Subcutaneous abdominal adipose tissue (tissue), 5 donors: ENCODE measurements at regions not wholly inside any gene's neighbourhood (a gene's known extent, or its start where the extent isn't known, plus 50 kb on each side); places are given as distances from the start of the nearest gene placed in this dataset.

ENCODE experiments used
- H3K27ac ChIP-seq: one replicate; pipeline ENCODE4 v1.7.0; 2013; ENCODE audit warnings: low read depth, mild to moderate bottlenecking, inconsistent platforms, low read length, moderate library complexity
- H3K27me3 ChIP-seq, 5 donors: one replicate each; pipeline ENCODE4 v1.7.0; 2013; ENCODE audit warnings: low read length in 5 of 5, inconsistent platforms in 1 of 5; ENCODE audit not compliant: control insufficient read depth in 5 of 5, insufficient read depth in 4 of 5
- H3K36me3 ChIP-seq, 5 donors: one replicate each; pipeline ENCODE4 v1.7.0; 2013; ENCODE audit warnings: low read length in 5 of 5; ENCODE audit not compliant: control insufficient read depth in 5 of 5, insufficient read depth in 5 of 5
- H3K4me1 ChIP-seq, 5 donors: one replicate each; pipeline ENCODE4 v1.7.0; 2013; ENCODE audit warnings: low read length in 5 of 5, mild to moderate bottlenecking in 3 of 5, moderate library complexity in 1 of 5; ENCODE audit not compliant: control insufficient read depth in 5 of 5, insufficient read depth in 5 of 5
- H3K4me3 ChIP-seq, 5 donors: one replicate each; pipeline ENCODE4 v1.7.0; 2013; ENCODE audit warnings: low read length in 5 of 5, low read depth in 1 of 5
- H3K9ac ChIP-seq, 5 donors: one replicate each; pipeline ENCODE4 v1.7.0; 2013; ENCODE audit warnings: low read length in 5 of 5, mild to moderate bottlenecking in 4 of 5, moderate library complexity in 3 of 5
- H3K9me3 ChIP-seq, 5 donors: one replicate each; pipeline ENCODE4 v1.7.0; 2013; ENCODE audit warnings: low read length in 5 of 5; ENCODE audit not compliant: control insufficient read depth in 5 of 5
- donor health status: healthy.
- donor health status: healthy.
- donor health status: healthy.
- donor health status: healthy.
- donor health status: healthy.

DNA sequence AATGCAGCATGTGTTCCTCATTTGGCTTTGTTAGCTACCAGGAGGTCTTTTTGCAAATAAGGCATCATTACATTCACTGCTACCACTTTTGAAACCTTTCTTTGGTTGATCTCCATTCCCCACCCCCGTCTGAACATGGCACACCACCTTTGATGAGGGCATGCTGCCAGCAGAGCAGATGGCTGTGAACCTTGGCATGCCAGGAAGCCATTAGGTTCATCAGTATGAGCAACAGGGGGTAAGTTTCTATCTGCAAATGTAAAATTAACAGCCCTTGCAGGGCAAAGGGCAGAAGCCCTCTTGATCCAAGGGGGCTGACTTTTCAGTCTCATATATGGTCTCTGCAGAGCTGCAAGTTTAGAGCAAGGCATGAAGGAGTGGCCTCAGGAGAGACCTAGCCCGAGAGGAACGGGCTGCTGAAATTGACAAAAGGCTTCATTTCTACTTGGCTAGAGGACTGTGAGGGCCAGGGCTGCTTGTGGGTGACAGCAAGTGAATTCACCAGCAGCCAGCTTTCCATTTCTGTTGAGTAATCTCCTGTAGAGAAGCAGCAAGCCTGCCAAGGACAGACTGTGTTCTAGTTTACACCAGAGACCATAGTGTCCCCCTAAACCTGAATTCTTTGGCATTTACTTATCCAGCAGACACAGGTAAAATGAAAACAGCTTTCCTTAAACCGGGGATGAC lies 127.9 kb downstream of the ZNF326 start:
- no peaks in the 10 kb centered on the region for H3K36me3 ChIP-seq
- H3K9ac ChIP-seq, result no peak overlapping the region
- no peak overlapping the region for H3K4me3 ChIP-seq
- H3K27ac ChIP-seq, result no peak overlapping the region
- H3K27me3 ChIP-seq, result peaks cover 0 to 5% (median 0%) of the 10 kb centered on the region in 5 donors
- peaks cover 0 to 4% (median 0%) of the 10 kb centered on the region in 5 donors for H3K4me1 ChIP-seq
- H3K9me3 ChIP-seq, result peaks cover 0 to 2% (median 0%) of the 10 kb centered on the region in 5 donors

DNA sequence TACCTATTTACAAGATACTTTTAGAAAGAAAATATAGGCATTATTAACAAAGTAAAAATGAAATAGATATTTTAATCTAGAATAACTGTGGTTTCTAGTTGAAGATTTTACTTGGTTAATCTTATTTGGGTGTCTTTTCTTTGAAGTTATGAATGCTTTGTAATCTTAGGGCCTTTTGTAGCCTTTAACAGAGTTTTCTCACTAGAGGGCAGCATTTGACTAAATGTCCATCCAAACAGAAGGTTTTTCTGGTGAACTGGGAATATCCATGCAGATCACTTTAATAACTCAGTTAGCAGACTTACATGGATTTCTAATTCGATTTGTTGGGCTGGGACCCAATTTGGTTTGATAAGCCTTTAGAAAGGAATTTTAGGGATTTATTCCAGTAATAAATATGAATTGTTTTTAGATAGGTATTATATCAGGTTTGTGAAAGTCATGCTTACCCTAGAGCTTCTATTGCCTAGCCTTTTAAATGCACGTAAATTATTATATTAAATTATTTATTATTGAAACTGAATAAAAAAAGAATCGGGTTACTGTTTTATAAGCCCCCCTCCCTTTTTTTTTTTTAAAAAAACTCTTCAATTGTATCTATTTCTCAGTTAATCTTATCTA lies 119.7 kb downstream of the ZNF326 start:
- Histone ChIP-seq H3K27ac (no peak overlapping the region), H3K27me3 (peaks cover 0 to 6% (median 0%) of the 10 kb centered on the region in 5 donors)

DNA sequence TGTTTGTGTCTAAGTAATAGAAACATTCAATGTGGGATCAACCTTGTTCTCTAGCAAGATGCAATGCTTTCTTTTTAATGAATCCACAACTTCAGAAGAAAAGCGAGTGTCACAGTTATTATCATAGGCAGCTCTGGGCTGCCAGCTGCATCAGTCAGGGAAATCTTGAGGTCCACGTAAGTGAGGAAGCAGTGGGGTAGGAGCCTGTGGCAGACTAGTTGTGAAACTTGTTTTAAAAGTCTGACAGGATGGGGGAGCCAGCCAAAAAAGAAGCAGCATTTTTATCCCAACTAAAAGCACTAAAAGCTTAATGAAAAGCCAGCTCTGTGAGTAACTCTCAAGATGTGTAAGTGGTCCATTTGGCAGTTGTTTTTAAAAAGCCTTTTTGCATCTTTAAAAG lies 113.1 kb downstream of the ZNF326 start:
- Histone ChIP-seq H3K9ac (no peak overlapping the region), H3K9me3 (no peaks in the 10 kb centered on the region)

More for the DNA sequence above, 119.7 kb downstream of the ZNF326 start:
- Histone ChIP-seq H3K9ac (no peak overlapping the region), H3K36me3 (no peaks in the 10 kb centered on the region), H3K4me3 (no peak overlapping the region), H3K4me1 (no peaks in the 10 kb centered on the region), H3K9me3 (no peaks in the 10 kb centered on the region)

DNA sequence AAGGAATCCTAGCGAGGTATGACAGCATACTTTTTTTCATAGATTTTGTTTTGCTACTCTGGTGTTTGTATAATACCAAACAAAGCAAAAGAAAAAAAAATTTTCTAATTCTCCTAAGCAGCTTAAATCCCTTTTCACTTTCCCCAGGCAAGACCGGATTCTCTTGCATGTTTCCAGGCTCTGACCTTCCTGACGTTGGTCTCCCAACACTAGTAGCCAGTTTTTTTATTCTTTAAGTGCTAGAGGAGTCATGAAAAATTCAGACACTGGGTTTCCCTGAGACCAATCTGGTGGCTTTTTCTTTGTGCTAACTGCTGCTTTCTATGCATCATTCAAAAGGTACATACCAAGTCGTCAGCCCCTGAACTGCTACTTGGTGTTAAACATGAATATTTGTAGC lies 111.4 kb downstream of the ZNF326 start:
- Histone ChIP-seq H3K36me3 (no peaks in the 10 kb centered on the region), H3K4me1 (no peaks in the 10 kb centered on the region), H3K27me3 (peaks cover 0 to 3% (median 0%) of the 10 kb centered on the region in 5 donors), H3K9ac (no peak overlapping the region), H3K4me3 (no peak overlapping the region), H3K27ac (no peak overlapping the region), H3K9me3 (no peaks in the 10 kb centered on the region)

More for the DNA sequence above, 113.1 kb downstream of the ZNF326 start:
- Histone ChIP-seq H3K4me3 (no peak overlapping the region), H3K4me1 (no peaks in the 10 kb centered on the region), H3K36me3 (no peaks in the 10 kb centered on the region), H3K27me3 (peaks cover 0 to 3% (median 0%) of the 10 kb centered on the region in 5 donors), H3K27ac (no peak overlapping the region)

DNA sequence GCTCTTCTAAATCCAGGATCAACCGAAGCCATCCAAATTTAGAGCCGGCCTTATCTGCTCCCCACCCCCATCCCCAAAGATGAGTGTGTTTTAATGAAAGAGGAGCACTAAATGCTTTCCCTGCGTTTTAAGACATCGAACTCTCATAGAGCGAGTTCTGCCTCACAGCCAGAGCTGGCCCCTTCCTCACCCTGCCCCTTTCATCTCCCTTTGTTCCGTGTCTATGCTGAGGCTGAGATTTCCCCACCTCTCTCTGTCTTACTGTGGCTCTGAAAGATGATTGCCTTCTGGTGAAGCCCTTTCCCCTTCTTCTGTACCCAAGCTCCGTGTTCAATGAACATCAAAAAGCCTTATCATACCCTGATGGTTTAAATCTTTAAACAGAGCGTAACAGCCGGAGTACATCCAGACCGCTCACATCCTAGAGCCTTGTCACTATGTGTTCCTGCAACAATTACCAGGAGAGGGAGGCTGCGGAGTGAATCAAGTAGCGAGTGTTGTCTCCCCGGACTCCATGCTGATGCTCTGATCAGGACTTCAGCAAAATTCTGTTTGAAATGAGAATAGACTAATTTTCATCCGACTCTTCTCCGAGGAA lies 110.1 kb downstream of the ZNF326 start:
- Histone ChIP-seq H3K4me1 (no peaks in the 10 kb centered on the region), H3K27me3 (peaks cover 0 to 3% (median 0%) of the 10 kb centered on the region in 5 donors), H3K9ac (no peak overlapping the region), H3K36me3 (no peaks in the 10 kb centered on the region), H3K9me3 (no peaks in the 10 kb centered on the region), H3K27ac (no peak overlapping the region), H3K4me3 (no peak overlapping the region)

DNA sequence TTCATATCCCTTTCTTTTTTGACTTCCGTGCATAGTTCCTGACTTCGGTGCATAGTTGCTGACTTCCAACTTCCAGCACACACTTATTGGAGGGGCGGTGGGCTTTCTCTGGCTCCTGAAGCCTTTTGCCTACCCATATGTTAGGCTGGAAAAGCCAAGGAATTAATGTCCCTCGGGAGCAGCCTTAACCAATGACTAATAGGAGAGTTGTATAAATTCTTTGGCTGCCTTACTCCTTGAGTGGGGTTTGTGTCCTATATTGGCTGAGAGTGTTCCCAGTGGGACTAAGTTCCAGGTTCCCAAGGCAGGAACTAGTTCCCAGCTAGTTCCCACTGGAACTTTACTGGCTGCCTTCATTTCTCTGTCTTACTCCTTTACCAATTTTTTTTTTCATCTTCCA lies 105.7 kb downstream of the ZNF326 start:
- no peaks in the 10 kb centered on the region for H3K36me3 ChIP-seq
- H3K4me3 ChIP-seq, result no peak overlapping the region
- no peak overlapping the region for H3K27ac ChIP-seq

DNA sequence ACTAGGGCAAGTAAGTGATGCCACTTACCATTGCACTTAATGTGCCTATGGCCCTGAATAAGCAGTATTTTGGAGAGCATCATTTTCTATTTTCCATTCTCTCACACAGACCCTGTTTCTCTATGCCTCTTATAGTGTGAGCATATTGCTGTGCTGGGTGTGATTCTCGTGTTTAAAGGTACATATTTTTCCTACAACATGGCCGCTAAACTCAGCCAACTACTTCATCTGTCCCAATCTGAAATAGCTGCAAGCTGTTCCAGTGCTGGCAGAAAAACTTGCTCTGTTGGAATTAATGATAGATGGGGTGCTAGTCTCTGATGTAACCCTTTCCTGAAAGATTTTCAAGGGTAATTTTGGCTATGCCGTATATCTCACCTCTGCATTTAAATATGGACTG lies 97.5 kb downstream of the ZNF326 start:
- Histone ChIP-seq H3K9ac (no peak overlapping the region), H3K9me3 (peaks cover 0 to 8% (median 2%) of the 10 kb centered on the region in 5 donors), H3K27ac (no peak overlapping the region), H3K27me3 (no peaks in the 10 kb centered on the region), H3K4me1 (no peaks in the 10 kb centered on the region), H3K36me3 (no peaks in the 10 kb centered on the region), H3K4me3 (no peak overlapping the region)

More for the DNA sequence above, 105.7 kb downstream of the ZNF326 start:
- H3K9ac ChIP-seq, result no peak overlapping the region
- no peaks in the 10 kb centered on the region for H3K4me1 ChIP-seq
- H3K27me3 ChIP-seq, result peaks cover 0 to 3% (median 0%) of the 10 kb centered on the region in 5 donors
- H3K9me3 ChIP-seq, result peaks cover 0 to 6% (median 0%) of the 10 kb centered on the region in 5 donors
